ENCODE measurements at regions not wholly inside any gene's neighbourhood (a gene's known extent, or its start where the extent isn't known, plus 50 kb on each side); places are given as distances from the start of the nearest gene placed in this dataset.

GRCh38 chr1:221170171-221170570 lies 290.9 kb downstream of the HLX start:
- Histone ChIP-seq H3K9ac (no peak overlapping the region), H3K79me2 (ENCODE audit: insufficient read depth) (no peaks in the 10 kb centered on the region), H3F3A (ENCODE audit: insufficient read depth) (no peaks in the 10 kb centered on the region), H3K4me2 (ENCODE audit: unreplicated experiment) (peak overlapping the region; percentile 7), H4K20me1 (ENCODE audit: insufficient read depth) (no peaks in the 10 kb centered on the region), H3K4me3 (no peak overlapping the region), H3K27me3 (replicated peaks; ENCODE audit: insufficient read depth) (no peaks in the 10 kb centered on the region), H3K9me2 (ENCODE audit: insufficient read depth) (no peaks in the 10 kb centered on the region), H2AFZ (no peak overlapping the region), H3K4me1 (ENCODE audit: insufficient read depth) (peaks cover 15% of the 10 kb centered on the region; the same call in 1 of the 2 replicates), H3K36me3 (ENCODE audit: low read depth) (no peaks in the 10 kb centered on the region), H3K9me3 (ENCODE audit: low read depth) (no peaks in the 10 kb centered on the region), H3K27ac (no peak overlapping the region)
- no peak for DNase-seq
- in situ Hi-C loops (cut with MboI), result no loop called here
- TF ChIP-seq EZH2 (IDR thresholded peaks at IDR 0.05; ENCODE audit: insufficient read depth, poor library complexity, severe bottlenecking), result no peak
- TF ChIP-seq EZH2phosphoT487 (IDR thresholded peaks at IDR 0.05; ENCODE audit: insufficient read depth, low read depth), result no peak

GRCh38 chr1:221171768-221172167 lies 292.5 kb downstream of the HLX start:
- Histone ChIP-seq H3K4me1 (ENCODE audit: insufficient read depth) (peaks cover 15% of the 10 kb centered on the region; the same call in 1 of the 2 replicates), H3K79me2 (ENCODE audit: insufficient read depth) (no peaks in the 10 kb centered on the region), H3K9me2 (ENCODE audit: insufficient read depth) (no peaks in the 10 kb centered on the region), H4K20me1 (ENCODE audit: insufficient read depth) (no peaks in the 10 kb centered on the region), H3K36me3 (ENCODE audit: low read depth) (no peaks in the 10 kb centered on the region), H3K9ac (no peak overlapping the region), H2AFZ (no peak overlapping the region), H3K4me2 (ENCODE audit: unreplicated experiment) (no peak overlapping the region), H3K27ac (no peak overlapping the region), H3K4me3 (no peak overlapping the region), H3K27me3 (replicated peaks; ENCODE audit: insufficient read depth) (no peaks in the 10 kb centered on the region), H3F3A (ENCODE audit: insufficient read depth) (no peaks in the 10 kb centered on the region), H3K9me3 (ENCODE audit: low read depth) (no peaks in the 10 kb centered on the region)
- WGBS, 2 experiments (ENCODE audit: low coverage in 1 of 2, low lambda C conversion rate in 2 of 2, missing lambda C conversion rate in 2 of 2), result 91% methylated on average over 2 of the region's 2 CpGs
- no peak for DNase-seq
- in situ Hi-C loops (cut with MboI), result no loop called here
- TF ChIP-seq EZH2phosphoT487 (IDR thresholded peaks at IDR 0.05; ENCODE audit: insufficient read depth, low read depth) (no peak), EZH2 (IDR thresholded peaks at IDR 0.05; ENCODE audit: insufficient read depth, poor library complexity, severe bottlenecking) (no peak)

DNA sequence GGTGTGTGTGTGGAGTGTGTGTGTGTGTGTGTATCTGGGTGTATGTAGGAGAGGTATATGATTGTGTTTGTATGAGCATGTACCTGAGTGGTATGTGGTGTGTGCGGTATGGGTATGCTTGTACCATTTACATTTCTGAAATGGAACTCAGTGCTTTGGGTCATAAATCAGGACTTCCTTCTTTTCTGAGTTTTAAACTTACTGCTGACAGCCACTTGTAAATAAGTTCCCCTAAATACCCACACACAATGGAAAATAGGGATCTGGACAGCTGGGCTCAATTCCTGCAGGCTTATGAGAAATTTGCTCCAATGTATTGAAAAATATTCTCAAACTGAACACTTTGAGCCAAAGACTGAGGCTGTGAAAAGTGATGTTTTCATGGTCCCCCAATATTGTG lies 293.6 kb downstream of the HLX start:
- no peak for TF ChIP-seq EZH2 (IDR thresholded peaks at IDR 0.05; ENCODE audit: insufficient read depth, poor library complexity, severe bottlenecking)
- no peak for TF ChIP-seq EZH2phosphoT487 (IDR thresholded peaks at IDR 0.05; ENCODE audit: insufficient read depth, low read depth)
- H3K79me2 ChIP-seq (ENCODE audit: insufficient read depth), result no peaks in the 10 kb centered on the region
- no peak overlapping the region for H3K4me3 ChIP-seq
- H3K27ac ChIP-seq, result no peak overlapping the region
- peaks cover 15% of the 10 kb centered on the region; the same call in 1 of the 2 replicates for H3K4me1 ChIP-seq (ENCODE audit: insufficient read depth)
- H3K36me3 ChIP-seq (ENCODE audit: low read depth), result no peaks in the 10 kb centered on the region
- H3F3A ChIP-seq (ENCODE audit: insufficient read depth), result no peaks in the 10 kb centered on the region
- no peak overlapping the region for H3K9ac ChIP-seq
- no peak overlapping the region for H2AFZ ChIP-seq
- WGBS, 2 experiments (ENCODE audit: low coverage in 1 of 2, low lambda C conversion rate in 2 of 2, missing lambda C conversion rate in 2 of 2), result 94 to 100% methylated on average over 1 of the region's 1 CpG
- in situ Hi-C loops (cut with MboI), result no loop called here
- DNase-seq, result no peak
- no peak overlapping the region for H3K4me2 ChIP-seq (ENCODE audit: unreplicated experiment)
- H3K27me3 ChIP-seq (replicated peaks; ENCODE audit: insufficient read depth), result no peaks in the 10 kb centered on the region
- H4K20me1 ChIP-seq (ENCODE audit: insufficient read depth), result no peaks in the 10 kb centered on the region
- no peaks in the 10 kb centered on the region for H3K9me3 ChIP-seq (ENCODE audit: low read depth)
- no peaks in the 10 kb centered on the region for H3K9me2 ChIP-seq (ENCODE audit: insufficient read depth)

DNA sequence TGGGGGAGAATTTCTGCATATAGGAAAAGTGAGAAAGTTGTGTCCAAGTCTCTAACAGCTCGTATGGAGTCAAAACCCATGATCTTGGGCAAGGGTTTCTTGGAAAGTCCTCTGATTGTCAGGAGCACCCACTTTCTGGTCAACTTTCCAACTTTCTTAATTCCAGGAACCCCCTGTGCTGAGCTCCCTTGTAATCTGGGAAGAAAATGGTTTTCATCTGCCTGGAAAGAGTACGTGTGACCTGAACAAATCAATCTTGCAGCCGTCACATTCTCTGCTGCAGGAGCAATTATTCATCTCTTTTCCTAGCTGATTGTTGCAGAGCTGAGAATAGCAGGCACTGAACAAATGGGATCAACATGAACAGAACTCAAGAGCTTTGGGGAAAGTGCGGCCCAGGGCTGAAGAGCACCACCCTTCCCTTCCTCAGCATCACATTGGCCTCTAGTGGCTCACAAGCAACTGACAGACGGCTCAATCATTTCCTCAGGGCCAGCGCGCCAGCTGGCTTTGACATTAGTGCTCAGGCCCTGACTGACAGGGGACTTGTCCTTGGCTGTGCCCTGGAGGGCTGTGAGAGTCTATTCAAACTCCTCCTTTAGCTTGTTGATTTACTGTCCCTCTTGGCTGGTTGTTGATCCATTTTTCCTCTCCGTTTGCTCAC lies 295.2 kb downstream of the HLX start:
- Histone ChIP-seq H4K20me1 (ENCODE audit: insufficient read depth) (no peaks in the 10 kb centered on the region), H3K36me3 (ENCODE audit: low read depth) (no peaks in the 10 kb centered on the region), H3K27me3 (replicated peaks; ENCODE audit: insufficient read depth) (no peaks in the 10 kb centered on the region), H2AFZ (no peak overlapping the region), H3F3A (ENCODE audit: insufficient read depth) (no peaks in the 10 kb centered on the region), H3K27ac (no peak overlapping the region), H3K79me2 (ENCODE audit: insufficient read depth) (no peaks in the 10 kb centered on the region), H3K4me3 (no peak overlapping the region), H3K9me2 (ENCODE audit: insufficient read depth) (no peaks in the 10 kb centered on the region), H3K9me3 (ENCODE audit: low read depth) (no peaks in the 10 kb centered on the region), H3K4me1 (ENCODE audit: insufficient read depth) (peaks cover 10% of the 10 kb centered on the region; the same call in 1 of the 2 replicates), H3K4me2 (ENCODE audit: unreplicated experiment) (no peak overlapping the region), H3K9ac (no peak overlapping the region)
- DNase-seq, result no peak
- 55 to 70% methylated on average over 8 of the region's 8 CpGs for WGBS, 2 experiments (ENCODE audit: low coverage in 1 of 2, low lambda C conversion rate in 2 of 2, missing lambda C conversion rate in 2 of 2)
- no peak for TF ChIP-seq EZH2phosphoT487 (IDR thresholded peaks at IDR 0.05; ENCODE audit: insufficient read depth, low read depth)
- TF ChIP-seq EZH2 (IDR thresholded peaks at IDR 0.05; ENCODE audit: insufficient read depth, poor library complexity, severe bottlenecking), result no peak
- in situ Hi-C loops (cut with MboI), result no loop called here

GRCh38 chr1:221175249-221175648 lies 296.0 kb downstream of the HLX start:
- in situ Hi-C loops (cut with MboI), result no loop called here
- no peak for DNase-seq

More at GRCh38 chr1:221175249-221175648, 296.0 kb downstream of the HLX start:
- WGBS, 2 experiments (ENCODE audit: low coverage in 1 of 2, low lambda C conversion rate in 2 of 2, missing lambda C conversion rate in 2 of 2), result 82 to 90% methylated on average over 2 of the region's 2 CpGs
- no peak for TF ChIP-seq EZH2phosphoT487 (IDR thresholded peaks at IDR 0.05; ENCODE audit: insufficient read depth, low read depth)
- no peak for TF ChIP-seq EZH2 (IDR thresholded peaks at IDR 0.05; ENCODE audit: insufficient read depth, poor library complexity, severe bottlenecking)
- Histone ChIP-seq H3K9ac (no peak overlapping the region), H3K4me1 (ENCODE audit: insufficient read depth) (0 out of 2 replicates have a peak, but pooled peaks cover 2% of the 10 kb centered on the region), H3K27me3 (replicated peaks; ENCODE audit: insufficient read depth) (no peaks in the 10 kb centered on the region), H3K9me2 (ENCODE audit: insufficient read depth) (no peaks in the 10 kb centered on the region), H3K9me3 (ENCODE audit: low read depth) (no peaks in the 10 kb centered on the region), H2AFZ (no peak overlapping the region), H3K36me3 (ENCODE audit: low read depth) (no peaks in the 10 kb centered on the region), H4K20me1 (ENCODE audit: insufficient read depth) (no peaks in the 10 kb centered on the region), H3K27ac (no peak overlapping the region), H3K4me3 (no peak overlapping the region), H3K79me2 (ENCODE audit: insufficient read depth) (no peaks in the 10 kb centered on the region), H3F3A (ENCODE audit: insufficient read depth) (no peaks in the 10 kb centered on the region), H3K4me2 (ENCODE audit: unreplicated experiment) (no peak overlapping the region)
